ENCODE measurements at regions not wholly inside any gene's neighbourhood (a gene's known extent, or its start where the extent isn't known, plus 50 kb on each side); places are given as distances from the start of the nearest gene placed in this dataset.

- DNase-seq, result no peak
These were observed 481.7 kb downstream of the BCAT1 start for GRCh38 chr12:24467226-24467625.

GRCh38 chr12:24463375-24463774 is 485.5 kb downstream of the BCAT1 start:
- DNase-seq, result no peak

GRCh38 chr12:24462946-24463345 is 486.0 kb downstream of the BCAT1 start:
- DNase-seq, result no peak

GRCh38 chr12:24460506-24460905 is 488.4 kb downstream of the BCAT1 start:
- no peak for DNase-seq

GRCh38 chr12:24460099-24460498 is 488.8 kb downstream of the BCAT1 start:
- DNase-seq, result no peak

GRCh38 chr12:24455811-24456210 is 493.1 kb downstream of the BCAT1 start:
- no peak for DNase-seq

DNA sequence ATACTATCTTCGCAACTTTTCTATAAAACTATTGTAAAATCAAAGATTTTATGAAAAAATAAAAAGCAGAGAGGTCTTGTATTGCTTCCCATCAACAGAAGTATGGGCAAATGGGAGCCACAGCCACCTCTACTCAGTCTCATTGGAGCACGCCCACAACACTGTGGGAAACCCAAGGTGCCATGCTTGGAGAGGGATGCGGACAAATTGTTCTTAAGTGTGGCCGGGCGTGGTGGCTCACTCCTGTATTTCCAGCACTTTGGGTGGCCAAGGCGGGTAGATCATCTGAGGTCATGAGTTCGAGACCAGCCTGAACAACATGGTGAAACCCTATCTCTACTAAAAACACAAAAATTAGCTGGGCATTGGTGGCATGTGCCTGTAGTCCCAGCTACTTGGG is 498.2 kb upstream of the SOX5 start:
- DNase-seq, result no peak

DNA sequence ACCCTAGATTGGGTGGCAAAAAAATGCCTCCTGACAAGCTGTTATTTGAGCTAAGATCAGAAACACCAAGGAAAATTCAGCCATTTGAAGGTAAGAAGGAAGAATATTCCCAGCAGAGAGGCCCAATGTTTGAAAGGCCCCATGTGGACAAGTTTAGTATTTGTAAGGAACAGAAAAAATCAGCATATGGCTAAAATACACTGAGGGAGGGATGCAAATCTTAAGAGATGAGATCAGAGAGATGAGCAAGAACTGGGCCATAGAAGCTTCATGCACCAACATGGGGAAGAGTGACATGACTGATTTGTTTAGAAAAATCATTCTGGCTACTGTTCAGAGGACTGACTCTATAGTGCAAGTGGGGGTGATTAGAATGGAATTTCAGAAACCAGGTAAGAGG is 496.8 kb upstream of the SOX5 start:
- DNase-seq, result no peak

DNA sequence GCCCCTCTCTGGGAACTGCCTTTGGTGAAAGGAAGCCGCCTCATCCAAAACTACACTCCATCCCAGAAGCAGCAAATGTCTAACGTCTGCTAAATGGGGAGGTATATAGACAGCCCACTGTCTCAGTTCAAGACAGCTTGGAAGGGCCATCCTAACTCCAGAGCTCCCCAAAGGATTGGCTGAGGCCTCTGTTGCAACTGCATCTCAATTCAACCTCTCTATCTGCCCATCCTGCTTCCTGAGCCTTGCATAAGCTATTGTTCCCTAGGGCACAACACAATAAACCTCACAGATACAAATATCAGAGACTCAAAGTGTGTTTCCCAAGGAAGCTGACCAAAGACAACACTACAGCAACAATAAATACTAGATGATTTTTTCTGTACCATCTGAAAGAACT is 495.2 kb upstream of the SOX5 start:
- DNase-seq, result no peak

DNA sequence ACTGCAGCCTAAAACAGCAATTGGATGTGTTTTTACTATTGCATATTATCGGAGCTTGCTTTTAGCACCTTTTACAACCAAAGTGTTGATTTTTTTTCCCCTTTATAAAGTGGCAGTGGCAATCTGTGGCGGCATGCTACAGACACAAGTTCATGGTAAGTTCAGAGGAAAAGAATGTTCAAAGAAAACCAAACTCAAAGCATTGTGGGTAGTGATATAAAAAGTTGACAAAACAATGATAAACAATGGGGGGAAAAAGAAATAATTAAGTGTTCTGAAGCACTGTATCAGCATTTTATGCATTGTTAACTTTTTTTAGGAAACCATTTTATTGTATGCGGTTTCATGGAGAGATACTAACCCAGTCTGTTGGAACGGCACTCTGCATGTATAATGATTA is 492.0 kb upstream of the SOX5 start:
- no peak for DNase-seq

- DNase-seq, result no peak
These were observed 487.2 kb upstream of the SOX5 start for GRCh38 chr12:24436667-24437066.

DNA sequence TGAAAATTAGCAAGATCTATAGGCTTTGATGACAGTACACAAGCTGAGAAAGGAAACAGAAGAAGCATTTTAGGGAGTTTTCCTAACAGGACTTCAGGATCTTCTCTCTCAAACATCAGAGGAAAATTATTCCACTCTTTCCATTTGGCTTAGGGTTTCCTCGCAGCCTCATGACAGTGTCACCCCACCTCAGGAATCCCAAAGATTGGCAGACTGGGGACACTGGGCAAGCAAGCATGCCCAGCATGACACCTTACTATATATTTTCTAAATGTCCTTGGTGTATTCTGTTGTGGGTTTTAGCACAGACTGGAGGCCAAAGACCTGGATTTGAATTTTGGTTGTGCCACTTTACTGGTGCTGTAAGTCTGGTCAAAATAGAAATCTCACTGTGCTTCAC is 482.4 kb upstream of the SOX5 start:
- no peak for DNase-seq

DNA sequence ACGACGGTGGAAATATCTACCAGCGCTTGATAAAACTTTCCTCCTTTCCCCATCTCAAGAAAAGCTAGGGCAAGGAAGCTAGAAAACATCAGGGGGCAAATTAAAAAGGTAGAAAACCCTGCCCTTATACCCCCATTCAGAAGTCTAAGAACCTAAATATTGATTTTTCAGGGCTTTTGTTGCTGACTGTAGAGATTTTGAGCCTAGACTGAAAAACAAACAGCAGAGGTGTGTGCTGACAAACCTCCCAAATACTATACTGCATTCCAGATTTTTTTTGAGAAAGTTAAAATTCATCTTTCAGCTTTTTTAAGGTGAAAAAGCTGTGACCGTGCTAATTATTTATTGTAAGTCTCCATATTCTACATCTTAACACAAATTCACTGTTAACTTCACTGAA is 478.3 kb upstream of the SOX5 start:
- DNase-seq, result no peak

DNA sequence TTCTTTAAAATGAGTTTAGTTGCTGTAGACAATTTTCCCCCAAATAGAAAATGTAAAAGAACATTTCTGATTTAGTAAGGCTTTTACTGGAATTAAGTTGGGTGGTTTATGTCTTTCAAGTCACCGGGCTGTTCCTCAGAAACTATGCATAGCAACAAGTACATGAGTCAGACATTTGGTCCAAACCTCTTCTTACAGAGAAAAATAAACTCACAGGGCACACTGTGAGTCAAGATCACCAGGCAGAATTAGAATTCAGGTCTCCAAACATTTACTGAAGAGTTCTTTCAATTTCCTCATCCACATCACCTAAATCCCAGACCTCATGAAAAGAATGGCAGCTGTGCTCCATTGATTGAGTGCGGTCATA is 476.1 kb upstream of the SOX5 start:
- DNase-seq, result no peak

DNA sequence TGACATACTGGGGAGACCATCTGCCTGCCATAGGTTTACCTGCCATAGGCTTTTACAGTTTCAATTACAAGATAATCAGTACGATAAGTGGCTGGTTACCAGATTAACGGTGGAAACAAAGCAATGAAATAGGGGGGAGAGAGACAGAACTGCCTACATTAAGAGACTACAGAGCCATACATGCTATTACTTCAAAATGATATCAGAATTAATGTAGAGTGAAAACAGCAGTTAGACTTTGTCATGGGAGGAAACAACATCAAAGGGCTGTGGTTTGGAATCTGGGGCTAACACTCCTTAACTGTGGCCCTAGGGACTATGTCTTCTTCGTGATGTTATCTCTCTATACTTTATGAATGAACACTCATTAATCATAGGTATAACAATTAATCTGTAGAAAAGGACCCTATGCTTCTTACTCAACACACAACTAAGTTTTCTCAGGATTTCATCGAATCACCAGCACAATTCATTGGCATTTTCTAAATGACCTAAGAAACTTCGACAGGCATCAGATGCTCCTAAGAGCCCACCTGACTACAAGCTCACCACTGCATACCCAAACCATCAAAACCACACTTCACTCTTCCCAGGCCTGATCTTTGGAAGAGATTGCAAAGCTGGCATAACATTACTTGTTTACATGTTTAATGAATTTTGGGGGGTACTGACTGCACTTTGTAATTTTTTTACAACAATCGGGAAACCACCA is 475.6 kb upstream of the SOX5 start:
- DNase-seq, result no peak

GRCh38 chr12:24424376-24424775 is 474.9 kb upstream of the SOX5 start:
- DNase-seq, result no peak

DNA sequence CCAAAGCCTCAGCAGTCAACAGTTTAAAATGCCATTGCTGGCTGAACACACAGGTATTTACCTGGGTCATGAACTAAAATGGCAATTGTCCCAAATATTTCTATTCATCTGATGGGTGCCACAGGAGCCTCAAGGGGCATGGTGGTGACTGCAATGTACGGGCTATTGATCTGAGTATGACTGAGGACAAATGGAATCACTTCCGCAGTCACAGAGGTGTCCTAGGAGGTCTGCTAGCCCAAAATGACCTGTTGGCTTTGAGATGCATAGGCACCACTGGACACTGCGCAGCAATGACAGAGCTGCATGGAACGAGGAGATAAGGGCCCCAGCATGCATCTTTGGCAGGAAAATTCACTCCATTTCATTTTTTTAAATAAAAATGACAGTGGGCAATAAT is 474.1 kb upstream of the SOX5 start:
- DNase-seq, result no peak

GRCh38 chr12:24421759-24422158 is 472.3 kb upstream of the SOX5 start:
- no peak for DNase-seq

DNA sequence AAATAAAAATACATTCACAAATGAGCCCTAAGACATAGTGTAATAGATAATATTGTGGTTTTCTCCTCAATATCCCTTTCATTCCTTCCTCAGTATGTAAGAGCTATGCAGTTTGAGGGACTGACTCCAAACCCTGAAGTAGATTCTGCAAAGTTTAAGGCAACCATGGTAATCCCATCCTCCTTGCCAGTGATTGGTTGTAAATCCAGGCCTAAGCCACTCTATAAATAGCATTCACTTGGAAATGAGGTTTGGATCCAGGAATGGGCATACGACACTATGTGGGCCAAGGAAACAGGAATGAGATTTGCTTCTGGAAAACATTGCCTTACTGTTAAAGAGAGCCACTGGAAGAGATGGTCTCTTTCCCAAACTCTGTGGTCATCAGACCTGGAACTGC is 468.7 kb upstream of the SOX5 start:
- DNase-seq, result no peak

- no peak for DNase-seq
These were observed 467.1 kb upstream of the SOX5 start for GRCh38 chr12:24416423-24417109.

GRCh38 chr12:24415934-24416333 is 466.5 kb upstream of the SOX5 start:
- no peak for DNase-seq

GRCh38 chr12:24414480-24414879 is 465.0 kb upstream of the SOX5 start:
- no peak for DNase-seq

DNA sequence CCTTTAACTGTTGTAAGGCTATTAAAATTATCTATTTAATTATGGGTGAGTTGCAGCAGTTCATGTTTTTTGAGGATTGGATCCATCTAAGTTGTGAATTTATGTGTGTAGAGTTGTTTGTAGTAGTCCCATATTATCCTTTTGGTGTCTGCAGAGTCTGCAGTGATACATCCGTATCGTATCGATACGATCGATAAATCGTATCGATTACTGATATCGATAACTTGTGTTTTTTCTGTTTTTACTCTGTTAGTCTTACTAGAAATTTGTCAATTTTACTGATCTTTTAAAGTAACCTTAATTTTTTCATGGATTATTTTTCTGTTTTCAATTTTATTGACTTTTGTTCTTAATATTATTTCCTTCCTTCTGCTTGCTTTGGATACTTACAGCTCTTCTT is 462.5 kb upstream of the SOX5 start:
- no peak for DNase-seq

GRCh38 chr12:24409868-24410267 is 460.4 kb upstream of the SOX5 start:
- DNase-seq, result no peak

DNA sequence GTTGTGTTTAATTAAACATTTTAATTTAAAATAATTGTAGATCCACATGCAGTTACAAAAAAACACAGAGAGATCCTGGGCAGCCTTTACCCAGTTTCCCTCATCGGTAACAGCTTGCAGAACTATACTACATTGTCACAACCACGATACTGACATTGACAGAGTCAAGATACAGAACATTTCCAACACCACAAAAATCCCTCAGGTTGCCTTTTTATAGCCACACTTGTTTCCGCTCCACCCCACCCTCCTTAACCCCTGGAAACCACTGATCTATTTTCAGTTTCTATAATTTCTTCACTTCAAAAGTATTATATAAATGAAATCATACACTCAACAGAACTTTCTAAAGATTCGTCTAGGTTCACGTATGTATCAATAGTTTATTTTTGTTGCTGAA is 458.8 kb upstream of the SOX5 start:
- no peak for DNase-seq
